Osteocyte (in vitro differentiated cells): ENCODE measurements at regions not wholly inside any gene's neighbourhood (a gene's known extent, or its start where the extent isn't known, plus 50 kb on each side); places are given as distances from the start of the nearest gene placed in this dataset.

ENCODE experiments used
- DNase-seq: peaks from one replicate; pipeline ENCODE4 v3.0.0; 2021; ENCODE audit warnings: mixed read lengths; ENCODE audit not compliant: unreplicated experiment; ENCODE audit errors: extremely low spot score
- H3K27ac Mint-ChIP-seq: one replicate; pipeline ENCODE4 v1.8.0; 2021; ENCODE audit warnings: mild to moderate bottlenecking, mixed read lengths; ENCODE audit not compliant: unreplicated experiment
- H3K27me3 Mint-ChIP-seq: one replicate; pipeline ENCODE4 v1.8.0; 2021; ENCODE audit warnings: mixed read lengths; ENCODE audit not compliant: unreplicated experiment
- H3K36me3 Mint-ChIP-seq: one replicate; pipeline ENCODE4 v1.8.0; 2021; ENCODE audit warnings: mixed read lengths; ENCODE audit not compliant: unreplicated experiment
- H3K4me1 Mint-ChIP-seq: one replicate; pipeline ENCODE4 v1.8.0; 2021; ENCODE audit warnings: mixed read lengths; ENCODE audit not compliant: unreplicated experiment
- H3K4me3 Mint-ChIP-seq: one replicate; pipeline ENCODE4 v1.8.0; 2021; ENCODE audit warnings: mild to moderate bottlenecking, moderate library complexity, mixed read lengths; ENCODE audit not compliant: unreplicated experiment
- H3K9me3 Mint-ChIP-seq: one replicate; pipeline ENCODE4 v1.8.0; 2021; ENCODE audit warnings: mixed read lengths; ENCODE audit not compliant: unreplicated experiment
- TF ChIP-seq, protein P1 (sequence below): fragments of 200-600 bp; sonication (generic); IDR thresholded peaks from 2 replicates; pipeline ENCODE4 v1.5.0; 2021; ENCODE audit warnings: antibody characterized with exemption, mild to moderate bottlenecking, moderate library complexity

DNA sequence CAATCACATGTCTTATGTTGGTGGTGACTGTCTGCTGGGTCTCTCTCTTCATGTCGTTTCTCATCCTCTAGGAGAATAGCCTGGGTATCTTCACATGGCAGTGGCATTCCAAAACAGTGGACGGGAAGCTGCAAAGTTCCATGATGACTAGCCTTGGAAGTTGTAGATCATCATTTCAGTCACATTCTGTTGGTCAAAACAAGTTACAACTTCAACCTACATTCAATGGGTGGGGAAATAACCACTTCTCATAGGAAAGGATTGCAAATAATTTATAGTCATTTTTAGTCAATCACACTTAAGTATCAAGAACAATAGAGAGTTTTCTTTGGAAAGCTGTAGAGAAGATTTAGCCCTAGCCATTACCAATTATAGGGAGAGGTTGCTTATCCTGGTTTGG lies 395.0 kb upstream of the CDH2 start:
- peaks cover 18% of the 10 kb centered on the region for H3K27me3 Mint-ChIP-seq
- H3K4me1 Mint-ChIP-seq = no peaks in the 10 kb centered on the region
- DNase-seq = no peak
- H3K4me3 Mint-ChIP-seq = no peak overlapping the region
- TF ChIP-seq, protein P1, sequence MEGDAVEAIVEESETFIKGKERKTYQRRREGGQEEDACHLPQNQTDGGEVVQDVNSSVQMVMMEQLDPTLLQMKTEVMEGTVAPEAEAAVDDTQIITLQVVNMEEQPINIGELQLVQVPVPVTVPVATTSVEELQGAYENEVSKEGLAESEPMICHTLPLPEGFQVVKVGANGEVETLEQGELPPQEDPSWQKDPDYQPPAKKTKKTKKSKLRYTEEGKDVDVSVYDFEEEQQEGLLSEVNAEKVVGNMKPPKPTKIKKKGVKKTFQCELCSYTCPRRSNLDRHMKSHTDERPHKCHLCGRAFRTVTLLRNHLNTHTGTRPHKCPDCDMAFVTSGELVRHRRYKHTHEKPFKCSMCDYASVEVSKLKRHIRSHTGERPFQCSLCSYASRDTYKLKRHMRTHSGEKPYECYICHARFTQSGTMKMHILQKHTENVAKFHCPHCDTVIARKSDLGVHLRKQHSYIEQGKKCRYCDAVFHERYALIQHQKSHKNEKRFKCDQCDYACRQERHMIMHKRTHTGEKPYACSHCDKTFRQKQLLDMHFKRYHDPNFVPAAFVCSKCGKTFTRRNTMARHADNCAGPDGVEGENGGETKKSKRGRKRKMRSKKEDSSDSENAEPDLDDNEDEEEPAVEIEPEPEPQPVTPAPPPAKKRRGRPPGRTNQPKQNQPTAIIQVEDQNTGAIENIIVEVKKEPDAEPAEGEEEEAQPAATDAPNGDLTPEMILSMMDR = no peak
- H3K27ac Mint-ChIP-seq = no peak overlapping the region
- H3K9me3 Mint-ChIP-seq = no peaks in the 10 kb centered on the region
- H3K36me3 Mint-ChIP-seq = no peaks in the 10 kb centered on the region

DNA sequence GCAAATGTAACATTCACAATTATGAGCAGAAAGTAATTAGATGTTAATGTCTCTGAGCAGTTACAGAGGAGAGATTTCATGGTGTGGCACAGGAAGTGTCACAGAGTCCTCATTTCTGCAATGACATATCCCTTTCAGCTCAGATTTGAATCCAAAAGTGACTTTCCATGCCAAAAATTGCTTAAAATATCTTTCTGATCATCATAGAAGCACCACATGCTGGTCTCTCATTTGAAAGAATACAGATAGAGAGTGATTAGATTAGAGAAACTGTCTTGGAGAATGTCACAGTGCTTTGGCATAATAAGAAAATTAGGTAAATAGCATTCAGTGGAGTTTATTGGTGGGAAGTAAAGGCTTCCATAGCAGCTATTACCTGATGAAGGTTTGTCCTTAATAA lies 383.4 kb upstream of the CDH2 start:
- no peaks in the 10 kb centered on the region for H3K36me3 Mint-ChIP-seq
- H3K27me3 Mint-ChIP-seq = no peaks in the 10 kb centered on the region
- no peak for DNase-seq
- H3K4me3 Mint-ChIP-seq = no peak overlapping the region
- no peaks in the 10 kb centered on the region for H3K4me1 Mint-ChIP-seq
- TF ChIP-seq, protein P1 = no peak
- peaks cover 7% of the 10 kb centered on the region for H3K9me3 Mint-ChIP-seq
- H3K27ac Mint-ChIP-seq = no peak overlapping the region

DNA sequence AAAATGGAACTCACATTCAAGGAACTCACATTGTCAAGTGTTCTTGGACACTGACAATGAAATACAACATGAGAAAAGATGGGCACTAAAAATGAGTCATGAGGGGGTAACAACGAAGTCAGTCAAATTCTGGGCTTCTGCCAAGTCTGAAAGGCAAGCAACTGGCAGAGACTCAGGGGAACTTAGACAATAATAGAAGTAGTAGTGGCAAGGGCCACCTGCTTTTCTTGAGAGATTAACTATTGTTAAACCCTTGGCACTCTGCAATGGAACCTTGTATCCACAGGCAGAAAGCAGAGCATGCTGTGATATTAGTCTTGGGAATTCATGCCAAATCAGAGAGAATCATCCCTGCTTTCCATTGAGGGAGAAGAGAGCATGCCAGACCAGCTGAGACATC lies 382.6 kb upstream of the CDH2 start:
- no peaks in the 10 kb centered on the region for H3K4me1 Mint-ChIP-seq
- H3K36me3 Mint-ChIP-seq = no peaks in the 10 kb centered on the region
- no peak overlapping the region for H3K4me3 Mint-ChIP-seq
- TF ChIP-seq, protein P1 = no peak
- DNase-seq = no peak
- H3K27ac Mint-ChIP-seq = no peak overlapping the region
- no peaks in the 10 kb centered on the region for H3K27me3 Mint-ChIP-seq
- peaks cover 7% of the 10 kb centered on the region for H3K9me3 Mint-ChIP-seq

DNA sequence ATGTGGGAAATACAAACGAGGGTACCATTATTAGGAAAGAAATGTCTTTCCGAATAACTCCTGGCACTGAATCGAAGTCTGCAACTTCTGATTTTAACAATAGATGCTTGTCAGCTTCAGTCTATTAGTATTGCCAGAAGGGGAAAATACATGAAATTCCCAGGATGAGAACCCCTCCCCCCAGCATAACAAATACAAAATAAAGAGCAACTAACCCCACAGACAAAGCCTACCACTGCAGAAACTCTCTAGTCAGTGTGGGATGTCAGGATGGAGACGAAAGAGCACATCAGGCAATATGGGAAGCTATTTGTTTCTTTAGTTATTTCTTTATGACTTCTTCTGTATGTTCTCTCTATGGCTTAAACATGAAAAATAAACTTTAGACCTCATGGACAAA lies 365.0 kb upstream of the CDH2 start:
- no peak for DNase-seq
- Mint-ChIP-seq H3K27ac (no peak overlapping the region), H3K27me3 (no peaks in the 10 kb centered on the region), H3K36me3 (no peaks in the 10 kb centered on the region), H3K4me3 (no peak overlapping the region), H3K4me1 (peaks cover 7% of the 10 kb centered on the region), H3K9me3 (peaks cover 7% of the 10 kb centered on the region)
- TF ChIP-seq, protein P1 = no peak

DNA sequence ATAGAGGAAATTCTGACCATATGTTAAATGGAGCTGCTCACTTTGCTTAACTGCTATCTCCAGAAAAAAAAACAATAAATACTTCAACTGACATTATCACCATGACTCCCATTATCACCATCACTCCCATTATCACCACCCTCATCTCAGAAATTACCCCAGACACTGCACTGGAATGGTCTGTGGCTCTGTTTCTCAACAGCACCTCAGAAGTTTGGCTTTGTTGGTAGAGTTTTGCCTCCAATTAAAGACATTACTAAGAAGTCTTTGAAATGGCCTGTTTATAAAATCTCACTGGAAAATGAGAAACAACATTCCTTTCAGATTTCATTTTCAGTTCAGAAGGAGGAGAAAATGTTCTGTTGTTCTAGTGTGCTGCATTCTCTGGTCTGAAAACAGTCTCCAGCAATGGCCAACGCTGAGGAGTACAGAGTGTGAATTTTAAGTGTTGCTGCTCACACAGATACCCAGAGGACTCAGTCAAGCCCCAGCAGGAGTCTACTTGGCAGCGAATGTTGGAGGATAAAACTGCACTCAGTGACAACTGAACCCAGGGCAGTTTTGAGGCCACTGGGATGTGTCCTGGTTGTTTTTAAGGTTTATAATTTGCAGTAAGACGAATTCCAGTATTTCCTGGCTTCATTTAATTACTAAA lies 364.5 kb upstream of the CDH2 start:
- Mint-ChIP-seq H3K4me1 (peaks cover 7% of the 10 kb centered on the region), H3K27me3 (no peaks in the 10 kb centered on the region), H3K4me3 (no peak overlapping the region), H3K36me3 (no peaks in the 10 kb centered on the region), H3K9me3 (peaks cover 7% of the 10 kb centered on the region), H3K27ac (no peak overlapping the region)
- no peak for DNase-seq
- TF ChIP-seq, protein P1 = no peak
